A549 (cell line): ENCODE measurements at regions not wholly inside any gene's neighbourhood (a gene's known extent, or its start where the extent isn't known, plus 50 kb on each side); places are given as distances from the start of the nearest gene placed in this dataset.

ENCODE experiments used
- ATAC-seq, 2 experiments: fragments of 200-7000 bp in 1 of 2; fragments of >200 bp in 1 of 2; cut with Nextera tagmentation in 1 of 2; cut with Tn5 transposase in 1 of 2; 3 replicates each; pipeline versions ENCODE4 v1.8.0 to v1.9.1; 2018 to 2020; ENCODE audit warnings: mild to moderate bottlenecking in 1 of 2, moderate library complexity in 1 of 2
- CTCF ChIA-PET: fragments of 300-600 bp; sonication (Branson Sonifier 250); formaldehyde crosslinking; extraction: SDS; loops from one replicate; lab custom pipeline; 2021; ENCODE audit warnings: antibody characterized with exemption, inconsistent platforms; lab: Yijun Ruan, JAX
- POLR2A ChIA-PET: fragments of 350-600 bp; formaldehyde crosslinking; extraction: SDS; loops from one replicate; lab custom pipeline; 2021; ENCODE audit warnings: antibody characterized with exemption, inconsistent platforms; lab: Yijun Ruan, JAX
- DNase-seq, 2 experiments: peaks; one replicate each; pipeline versions ENCODE4 v3.0.0 to v3.0.0-alpha.2; 2011 to 2016; ENCODE audit warnings: low read depth in 1 of 2, low spot score in 1 of 2
- FAIRE-seq: peaks from 2 replicates; lab custom pipeline; 2011; peaks lifted over from hg19 to GRCh38; lab: Jason Lieb, UNC
- H3K27ac ChIP-seq, 2 experiments: fragments of >200 bp; sonication (Bioruptor Twin); formaldehyde crosslinking; 3 replicates each; pipeline ENCODE4 v1.5.1; 2016 to 2017
- H3K4me1 ChIP-seq: fragments of >200 bp; sonication (Bioruptor Twin); formaldehyde crosslinking; 3 replicates; pipeline ENCODE4 v1.6.1; 2016
- H3K4me2 ChIP-seq: fragments of >200 bp; sonication (Bioruptor Twin); formaldehyde crosslinking; 3 replicates; pipeline ENCODE4 v1.6.1; 2016
- H3K4me3 ChIP-seq: fragments of >200 bp; sonication (Bioruptor Twin); formaldehyde crosslinking; 3 replicates; pipeline ENCODE4 v1.5.1; 2016
- H3K9me3 ChIP-seq: fragments of >200 bp; sonication (Bioruptor Twin); formaldehyde crosslinking; 3 replicates; pipeline ENCODE4 v1.6.1; 2016
- ATOH8 ChIP-seq: fragments of 250-450 bp; sonication (Bioruptor Pico); IDR thresholded peaks from 2 replicates; pipeline ENCODE4 v1.5.0; 2020; ENCODE audit warnings: low read depth, mild to moderate bottlenecking, moderate library complexity
- CBX2 ChIP-seq: fragments of 200-600 bp; sonication (generic); IDR thresholded peaks from 2 replicates; pipeline ENCODE4 v1.6.1; 2016; ENCODE audit warnings: low read depth, mild to moderate bottlenecking, borderline replicate concordance
- CTCF ChIP-seq: fragments of >200 bp; sonication (Bioruptor Twin); formaldehyde crosslinking; IDR thresholded peaks from 3 replicates; pipeline ENCODE4 v1.5.1; 2016
- E2F6 ChIP-seq: IDR thresholded peaks from 2 replicates; pipeline ENCODE4 v1.6.1; 2012; ENCODE audit warnings: low read depth, borderline replicate concordance
- EHMT2 ChIP-seq: fragments of 200-600 bp; sonication (generic); IDR thresholded peaks from 2 replicates; pipeline ENCODE4 v1.6.1; 2016; ENCODE audit warnings: antibody characterized with exemption, low read depth, mild to moderate bottlenecking, moderate library complexity
- FOSB ChIP-seq: fragments of 250-450 bp; sonication (Bioruptor Pico); IDR thresholded peaks from 2 replicates; pipeline ENCODE4 v1.5.0; 2020; ENCODE audit warnings: mild to moderate bottlenecking, moderate library complexity
- FOXS1 ChIP-seq: fragments of 250-450 bp; sonication (Bioruptor Pico); IDR thresholded peaks from 2 replicates; pipeline ENCODE4 v1.5.0; 2020; ENCODE audit warnings: mild to moderate bottlenecking, moderate library complexity
- GATA3 ChIP-seq: IDR thresholded peaks from 2 replicates; pipeline ENCODE4 v1.6.1; 2012; ENCODE audit warnings: borderline replicate concordance
- HDAC2 ChIP-seq: fragments of 200-600 bp; sonication (generic); IDR thresholded peaks from 2 replicates; pipeline ENCODE4 v1.6.1; 2016
- HES2 ChIP-seq: fragments of >200 bp; sonication (Bioruptor Twin); formaldehyde crosslinking; IDR thresholded peaks from 2 replicates; pipeline ENCODE4 v1.6.1; 2016
- HEYL ChIP-seq: fragments of 250-450 bp; sonication (Bioruptor Pico); IDR thresholded peaks from 2 replicates; pipeline ENCODE4 v1.8.0; 2021; ENCODE audit warnings: mild to moderate bottlenecking, moderate library complexity
- HOXA7 ChIP-seq: fragments of 250-450 bp; sonication (Bioruptor Pico); IDR thresholded peaks from 2 replicates; pipeline ENCODE4 v1.5.0; 2020; ENCODE audit warnings: mild to moderate bottlenecking, moderate library complexity
- KDM5A ChIP-seq: fragments of 200-600 bp; sonication (generic); IDR thresholded peaks from 2 replicates; pipeline ENCODE4 v1.6.1; 2016; ENCODE audit warnings: antibody characterized with exemption, mild to moderate bottlenecking
- MAFK ChIP-seq: fragments of 450-650 bp; IDR thresholded peaks from 2 replicates; pipeline ENCODE4 v1.6.1; 2014; ENCODE audit not compliant: partially characterized antibody
- MAX ChIP-seq: IDR thresholded peaks from 2 replicates; pipeline ENCODE4 v1.6.1; 2012
- NPAS2 ChIP-seq: fragments of 250-450 bp; sonication (Bioruptor Pico); IDR thresholded peaks from 2 replicates; pipeline ENCODE4 v1.8.0; 2022; ENCODE audit warnings: mild to moderate bottlenecking, moderate library complexity, borderline replicate concordance
- NR3C1 ChIP-seq: fragments of >200 bp; sonication (Bioruptor Twin); formaldehyde crosslinking; IDR thresholded peaks from 3 replicates; pipeline ENCODE4 v1.6.1; 2017
- POLR2A ChIP-seq: IDR thresholded peaks from 2 replicates; pipeline ENCODE4 v1.6.1; 2012; ENCODE audit warnings: mild to moderate bottlenecking, low read length
- RFX5 ChIP-seq: fragments of 450-650 bp; IDR thresholded peaks from 2 replicates; pipeline ENCODE4 v1.7.1; 2014; ENCODE audit warnings: antibody characterized with exemption, mild to moderate bottlenecking, moderate library complexity
- SMC3 ChIP-seq: fragments of >200 bp; sonication (Bioruptor Twin); formaldehyde crosslinking; IDR thresholded peaks from 3 replicates; pipeline ENCODE4 v1.6.1; 2018; ENCODE audit warnings: inconsistent platforms
- SREBF2 ChIP-seq: fragments of 450-650 bp; IDR thresholded peaks from 2 replicates; pipeline ENCODE4 v1.6.1; 2014; ENCODE audit warnings: mild to moderate bottlenecking, moderate library complexity
- ZFP36 ChIP-seq: fragments of 450-650 bp; IDR thresholded peaks from 2 replicates; pipeline ENCODE4 v1.6.1; 2014; ENCODE audit warnings: borderline replicate concordance; ENCODE audit not compliant: partially characterized antibody
- ZNF302 ChIP-seq: fragments of 250-450 bp; sonication (Bioruptor Pico); IDR thresholded peaks from 2 replicates; pipeline ENCODE4 v1.9.0; 2021; ENCODE audit warnings: inconsistent platforms, mild to moderate bottlenecking, moderate library complexity
- ZSCAN20 ChIP-seq: fragments of 250-450 bp; sonication (Bioruptor Pico); IDR thresholded peaks from 2 replicates; pipeline ENCODE4 v1.8.0; 2022; ENCODE audit warnings: mild to moderate bottlenecking, moderate library complexity
- WGBS: methylation state at CpG from one replicate; pipeline ENCODE4 v1.1.6; 2017; ENCODE audit errors: missing lambda C conversion rate; 5-methylcytosine and 5-hydroxymethylcytosine counted together
- TF ChIP-seq, protein P1 (sequence below): fragments of 200-600 bp; sonication (generic); IDR thresholded peaks from 2 replicates; pipeline ENCODE4 v1.6.1; 2016; ENCODE audit warnings: antibody characterized with exemption, mild to moderate bottlenecking, moderate library complexity
- TF ChIP-seq, protein P2 (sequence below): fragments of 450-650 bp; IDR thresholded peaks from 2 replicates; pipeline ENCODE4 v1.6.1; 2014; ENCODE audit warnings: antibody characterized with exemption

DNA sequence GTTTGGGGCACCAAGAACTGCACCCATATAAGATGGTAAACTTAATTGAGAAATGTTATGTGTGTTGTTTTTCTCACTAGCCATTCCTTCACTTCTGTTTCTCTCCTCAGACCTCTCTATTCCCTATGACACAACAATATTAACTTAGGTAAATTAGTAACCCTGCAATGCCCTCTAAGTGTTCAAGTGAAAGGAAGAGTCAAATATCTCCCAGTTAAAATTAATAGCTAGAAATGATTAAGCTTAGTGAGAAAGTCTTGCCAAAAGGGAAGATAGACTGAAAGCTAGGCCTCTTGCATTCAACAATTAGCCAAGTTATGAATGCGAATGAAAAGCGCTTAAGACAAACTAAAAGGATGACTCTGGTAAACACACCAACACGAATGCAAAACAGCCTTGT is 132.9 kb upstream of the KLF8 start:
- WGBS = 61% methylated on average over 3 of the region's 3 CpGs
- Histone ChIP-seq H3K4me1 (no peaks in the 10 kb centered on the region), H3K9me3 (no peaks in the 10 kb centered on the region), H3K4me3 (no peak overlapping the region), H3K4me2 (no peak overlapping the region), H3K27ac (no peak overlapping the region)
- FAIRE-seq = peak; percentile 13
- no peak for DNase-seq
- ChIA-PET CTCF (no interaction called here), POLR2A (no interaction called here)
- no peak for TF ChIP-seq ZFP36
- TF ChIP-seq GATA3 = no peak
- TF ChIP-seq, protein P1, sequence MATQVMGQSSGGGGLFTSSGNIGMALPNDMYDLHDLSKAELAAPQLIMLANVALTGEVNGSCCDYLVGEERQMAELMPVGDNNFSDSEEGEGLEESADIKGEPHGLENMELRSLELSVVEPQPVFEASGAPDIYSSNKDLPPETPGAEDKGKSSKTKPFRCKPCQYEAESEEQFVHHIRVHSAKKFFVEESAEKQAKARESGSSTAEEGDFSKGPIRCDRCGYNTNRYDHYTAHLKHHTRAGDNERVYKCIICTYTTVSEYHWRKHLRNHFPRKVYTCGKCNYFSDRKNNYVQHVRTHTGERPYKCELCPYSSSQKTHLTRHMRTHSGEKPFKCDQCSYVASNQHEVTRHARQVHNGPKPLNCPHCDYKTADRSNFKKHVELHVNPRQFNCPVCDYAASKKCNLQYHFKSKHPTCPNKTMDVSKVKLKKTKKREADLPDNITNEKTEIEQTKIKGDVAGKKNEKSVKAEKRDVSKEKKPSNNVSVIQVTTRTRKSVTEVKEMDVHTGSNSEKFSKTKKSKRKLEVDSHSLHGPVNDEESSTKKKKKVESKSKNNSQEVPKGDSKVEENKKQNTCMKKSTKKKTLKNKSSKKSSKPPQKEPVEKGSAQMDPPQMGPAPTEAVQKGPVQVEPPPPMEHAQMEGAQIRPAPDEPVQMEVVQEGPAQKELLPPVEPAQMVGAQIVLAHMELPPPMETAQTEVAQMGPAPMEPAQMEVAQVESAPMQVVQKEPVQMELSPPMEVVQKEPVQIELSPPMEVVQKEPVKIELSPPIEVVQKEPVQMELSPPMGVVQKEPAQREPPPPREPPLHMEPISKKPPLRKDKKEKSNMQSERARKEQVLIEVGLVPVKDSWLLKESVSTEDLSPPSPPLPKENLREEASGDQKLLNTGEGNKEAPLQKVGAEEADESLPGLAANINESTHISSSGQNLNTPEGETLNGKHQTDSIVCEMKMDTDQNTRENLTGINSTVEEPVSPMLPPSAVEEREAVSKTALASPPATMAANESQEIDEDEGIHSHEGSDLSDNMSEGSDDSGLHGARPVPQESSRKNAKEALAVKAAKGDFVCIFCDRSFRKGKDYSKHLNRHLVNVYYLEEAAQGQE = no peak
- TF ChIP-seq HEYL (CRISPR knock-in tag) = no peak
- no peak for TF ChIP-seq MAX
- no peak for TF ChIP-seq ATOH8 (CRISPR knock-in tag)
- no peak for TF ChIP-seq SREBF2
- no peak for TF ChIP-seq ZNF302 (CRISPR knock-in tag)
- TF ChIP-seq ZSCAN20 (CRISPR knock-in tag) = no peak
- no peak for TF ChIP-seq HOXA7
- no peak for TF ChIP-seq EHMT2
- TF ChIP-seq, protein P2, sequence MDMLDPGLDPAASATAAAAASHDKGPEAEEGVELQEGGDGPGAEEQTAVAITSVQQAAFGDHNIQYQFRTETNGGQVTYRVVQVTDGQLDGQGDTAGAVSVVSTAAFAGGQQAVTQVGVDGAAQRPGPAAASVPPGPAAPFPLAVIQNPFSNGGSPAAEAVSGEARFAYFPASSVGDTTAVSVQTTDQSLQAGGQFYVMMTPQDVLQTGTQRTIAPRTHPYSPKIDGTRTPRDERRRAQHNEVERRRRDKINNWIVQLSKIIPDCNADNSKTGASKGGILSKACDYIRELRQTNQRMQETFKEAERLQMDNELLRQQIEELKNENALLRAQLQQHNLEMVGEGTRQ = no peak
- no peak for TF ChIP-seq CBX2
- no peak for TF ChIP-seq POLR2A
- ATAC-seq = no peak

DNA sequence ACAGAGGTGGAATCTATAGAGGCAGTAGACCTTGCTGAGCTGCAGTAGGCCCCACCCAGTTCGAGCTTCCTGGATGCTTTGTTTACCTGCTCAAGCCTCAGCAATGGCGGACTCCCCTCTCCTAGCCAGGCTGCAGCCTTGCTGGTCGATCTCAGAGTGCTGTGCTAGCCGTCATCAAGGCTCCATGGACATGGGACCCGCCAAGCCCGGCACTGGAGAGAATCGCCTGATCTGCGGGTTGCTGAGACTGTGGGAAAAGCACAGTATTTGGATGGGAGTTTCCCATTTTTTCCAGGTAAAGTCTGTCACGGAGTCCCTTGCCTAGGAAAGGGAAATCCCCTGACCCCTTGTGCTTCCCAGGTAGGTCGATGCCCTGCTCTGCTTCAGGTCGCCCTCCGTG is 124.8 kb upstream of the KLF8 start:
- Histone ChIP-seq H3K4me3 (no peak overlapping the region), H3K4me2 (no peak overlapping the region)
- POLR2A ChIA-PET = no interaction called here
- DNase-seq = no peak
- 10% methylated on average over 4 of the region's 12 CpGs for WGBS
- TF ChIP-seq, protein P2 = no peak
- TF ChIP-seq NR3C1 (no peak), HES2 (no peak), POLR2A (no peak), SMC3 (no peak), RFX5 (no peak), CTCF (no peak), EHMT2 (no peak), NPAS2 (CRISPR knock-in tag) (no peak), KDM5A (no peak), FOSB (no peak), E2F6 (no peak), FOXS1 (no peak), MAFK (no peak), HDAC2 (no peak), GATA3 (no peak)
- TF ChIP-seq, all 56 proteins: peak for 0
- FAIRE-seq = no peak
- Histone ChIP-seq H3K9me3 (no peaks in the 10 kb centered on the region), H3K4me1 (no peaks in the 10 kb centered on the region), H3K27ac (no peak overlapping the region)
- CTCF ChIA-PET = no interaction called here
- ATAC-seq = no peak
